ENCODE measurements at regions not wholly inside any gene's neighbourhood (a gene's known extent, or its start where the extent isn't known, plus 50 kb on each side); places are given as distances from the start of the nearest gene placed in this dataset.

- TF ChIP-seq TAF1 (IDR thresholded peaks at IDR 0.05; ENCODE audit: borderline replicate concordance, low read depth, low read length) (no peak), POLR2A (IDR thresholded peaks at IDR 0.05; ENCODE audit: low read depth, low read length) (no peak)
Measured at GRCh38 chr7:41788556-41788955, 85.7 kb upstream of the INHBA start.
